ENCODE measurements at regions not wholly inside any gene's neighbourhood (a gene's known extent, or its start where the extent isn't known, plus 50 kb on each side); places are given as distances from the start of the nearest gene placed in this dataset.

DNA sequence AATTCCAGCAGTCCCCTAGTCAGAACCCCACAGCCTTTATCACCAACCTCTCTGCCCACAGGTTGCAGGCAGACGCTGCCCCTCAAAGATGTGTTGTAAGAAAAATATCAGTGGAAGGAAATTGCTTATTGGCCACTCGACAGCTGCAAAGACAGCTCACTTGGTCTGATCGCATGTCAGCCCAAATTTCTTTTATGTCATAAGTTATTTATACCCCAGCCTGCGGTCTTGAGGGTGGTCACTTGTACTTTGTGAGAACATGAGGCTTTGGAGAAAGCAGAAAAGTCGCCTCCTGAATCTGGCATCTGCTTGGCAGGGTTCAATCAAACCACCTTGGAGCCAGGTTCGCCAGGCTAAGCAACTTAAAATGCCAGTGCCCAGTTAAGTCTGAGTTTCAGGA lies 236.5 kb upstream of the CDH4 start:
- in situ Hi-C loops (cut with MboI; ENCODE audit: low sequenced_read_pairs): no loop called here
- DNase-seq (ENCODE audit: low spot score in 2 of 2): no peak
- Histone ChIP-seq H3K36me3 (replicated peaks) (no peaks in the 10 kb centered on the region), H3K27me3 (ENCODE audit: low read depth) (no peaks in the 10 kb centered on the region), H3K4me1 (no peaks in the 10 kb centered on the region), H3K4me3 (no peak overlapping the region), H3K9me3 (no peaks in the 10 kb centered on the region)

- no peaks in the 10 kb centered on the region for H3K36me3 ChIP-seq (replicated peaks)
- H3K4me3 ChIP-seq: no peak overlapping the region
- no peaks in the 10 kb centered on the region for H3K9me3 ChIP-seq
- in situ Hi-C loops (cut with MboI; ENCODE audit: low sequenced_read_pairs): no loop called here
- H3K4me1 ChIP-seq: no peaks in the 10 kb centered on the region
- DNase-seq (ENCODE audit: low spot score in 2 of 2): no peak
- H3K27me3 ChIP-seq (ENCODE audit: low read depth): no peaks in the 10 kb centered on the region
These were observed 232.7 kb upstream of the CDH4 start for GRCh38 chr20:61019322-61019721.

DNA sequence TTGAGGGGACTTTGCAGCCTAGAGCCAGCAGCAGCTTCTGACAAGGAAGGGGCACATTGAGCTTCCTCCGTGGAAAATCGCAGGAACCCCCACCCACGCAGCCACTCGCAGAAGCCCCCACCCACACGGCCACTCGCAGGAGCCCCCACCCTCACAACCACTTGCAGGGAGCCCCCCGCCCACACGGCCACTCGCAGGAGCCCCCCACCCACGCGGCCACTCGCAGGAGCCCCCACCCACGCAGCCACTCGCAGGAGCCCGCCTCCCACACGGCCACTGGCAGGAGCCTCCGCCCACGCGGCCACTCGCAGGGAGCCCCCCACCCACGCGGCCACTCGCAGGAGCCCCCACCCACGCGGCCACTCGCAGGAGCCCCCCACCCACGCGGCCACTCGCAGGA lies 228.4 kb upstream of the CDH4 start:
- Histone ChIP-seq H3K4me1 (no peaks in the 10 kb centered on the region), H3K9me3 (no peaks in the 10 kb centered on the region), H3K4me3 (no peak overlapping the region), H3K27me3 (ENCODE audit: low read depth) (no peaks in the 10 kb centered on the region), H3K36me3 (replicated peaks) (no peaks in the 10 kb centered on the region)
- no peak for DNase-seq (ENCODE audit: low spot score in 2 of 2)
- in situ Hi-C loops (cut with MboI; ENCODE audit: low sequenced_read_pairs): no loop called here

DNA sequence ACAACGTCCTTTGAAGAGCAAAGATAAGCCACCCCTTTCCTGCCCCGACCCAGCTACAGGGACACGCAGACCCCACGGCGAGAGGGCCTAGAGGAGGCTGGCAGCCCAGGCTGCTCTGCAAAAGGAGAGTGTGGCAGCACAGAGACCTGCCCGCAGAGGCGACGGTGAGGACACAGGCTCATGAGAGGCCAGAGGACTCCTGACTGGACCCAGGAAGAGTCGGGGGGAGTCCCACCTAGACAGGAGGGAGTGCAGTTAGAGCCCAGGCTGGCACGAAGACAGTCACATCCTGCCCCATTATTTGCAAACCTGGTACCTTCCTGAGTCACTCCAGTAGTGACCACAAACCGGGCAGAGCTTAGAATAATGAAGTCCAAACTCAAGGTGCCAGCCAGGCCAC lies 227.7 kb upstream of the CDH4 start:
- Histone ChIP-seq H3K36me3 (replicated peaks) (no peaks in the 10 kb centered on the region), H3K9me3 (no peaks in the 10 kb centered on the region), H3K4me1 (no peaks in the 10 kb centered on the region), H3K4me3 (no peak overlapping the region), H3K27me3 (ENCODE audit: low read depth) (no peaks in the 10 kb centered on the region)
- in situ Hi-C loops (cut with MboI; ENCODE audit: low sequenced_read_pairs): no loop called here
- DNase-seq (ENCODE audit: low spot score in 2 of 2): no peak

- in situ Hi-C loops (cut with MboI; ENCODE audit: low sequenced_read_pairs): no loop called here
- H3K4me3 ChIP-seq: no peak overlapping the region
- H3K36me3 ChIP-seq (replicated peaks): no peaks in the 10 kb centered on the region
- no peaks in the 10 kb centered on the region for H3K4me1 ChIP-seq
- no peaks in the 10 kb centered on the region for H3K9me3 ChIP-seq
- H3K27me3 ChIP-seq (ENCODE audit: low read depth): no peaks in the 10 kb centered on the region
- DNase-seq (ENCODE audit: low spot score in 2 of 2): no peak
These were observed 226.5 kb upstream of the CDH4 start for GRCh38 chr20:61025536-61025935.

GRCh38 chr20:61026173-61026572 lies 225.9 kb upstream of the CDH4 start:
- in situ Hi-C loops (cut with MboI; ENCODE audit: low sequenced_read_pairs): no loop called here
- Histone ChIP-seq H3K4me3 (no peak overlapping the region), H3K36me3 (replicated peaks) (no peaks in the 10 kb centered on the region), H3K4me1 (no peaks in the 10 kb centered on the region), H3K9me3 (no peaks in the 10 kb centered on the region), H3K27me3 (ENCODE audit: low read depth) (no peaks in the 10 kb centered on the region)
- DNase-seq (ENCODE audit: low spot score in 2 of 2): no peak

- no peaks in the 10 kb centered on the region for H3K4me1 ChIP-seq
- H3K36me3 ChIP-seq (replicated peaks): no peaks in the 10 kb centered on the region
- no peak overlapping the region for H3K4me3 ChIP-seq
- H3K27me3 ChIP-seq (ENCODE audit: low read depth): no peaks in the 10 kb centered on the region
- no peaks in the 10 kb centered on the region for H3K9me3 ChIP-seq
- in situ Hi-C loops (cut with MboI; ENCODE audit: low sequenced_read_pairs): no loop called here
- no peak for DNase-seq (ENCODE audit: low spot score in 2 of 2)
These were observed 225.3 kb upstream of the CDH4 start for GRCh38 chr20:61026731-61027130.

DNA sequence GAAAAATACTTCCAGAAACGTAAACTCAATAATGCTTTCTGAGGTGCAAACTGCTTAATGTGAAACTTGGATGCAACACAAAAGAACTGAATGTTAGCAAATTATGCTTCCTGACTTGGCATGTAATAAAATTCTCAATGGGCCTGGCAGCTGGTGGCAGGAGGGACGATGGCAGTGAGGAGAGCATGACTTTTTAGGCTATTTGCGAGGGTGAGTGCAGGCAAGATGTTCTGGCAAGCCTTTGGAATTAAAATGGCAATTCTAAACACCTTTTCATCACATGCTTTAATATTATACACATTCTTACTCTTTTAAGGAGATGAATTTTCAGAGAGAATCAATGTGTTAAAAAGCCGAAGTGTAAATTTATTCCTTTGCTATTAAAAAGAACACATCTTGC lies 224.8 kb upstream of the CDH4 start:
- no peaks in the 10 kb centered on the region for H3K36me3 ChIP-seq (replicated peaks)
- in situ Hi-C loops (cut with MboI; ENCODE audit: low sequenced_read_pairs): no loop called here
- H3K4me3 ChIP-seq: no peak overlapping the region
- H3K9me3 ChIP-seq: no peaks in the 10 kb centered on the region
- DNase-seq (ENCODE audit: low spot score in 2 of 2): no peak
- no peaks in the 10 kb centered on the region for H3K4me1 ChIP-seq
- H3K27me3 ChIP-seq (ENCODE audit: low read depth): no peaks in the 10 kb centered on the region

GRCh38 chr20:61030130-61030529 lies 221.9 kb upstream of the CDH4 start:
- Histone ChIP-seq H3K27me3 (ENCODE audit: low read depth) (no peaks in the 10 kb centered on the region), H3K36me3 (replicated peaks) (no peaks in the 10 kb centered on the region), H3K9me3 (no peaks in the 10 kb centered on the region), H3K4me3 (no peak overlapping the region), H3K4me1 (no peaks in the 10 kb centered on the region)
- DNase-seq (ENCODE audit: low spot score in 2 of 2): no peak
- in situ Hi-C loops (cut with MboI; ENCODE audit: low sequenced_read_pairs): no loop called here

GRCh38 chr20:61031101-61031830 lies 220.8 kb upstream of the CDH4 start:
- Histone ChIP-seq H3K4me3 (no peak overlapping the region), H3K27me3 (ENCODE audit: low read depth) (no peaks in the 10 kb centered on the region), H3K36me3 (replicated peaks) (no peaks in the 10 kb centered on the region), H3K9me3 (no peaks in the 10 kb centered on the region), H3K4me1 (no peaks in the 10 kb centered on the region)
- no peak for DNase-seq (ENCODE audit: low spot score in 2 of 2)
- in situ Hi-C loops (cut with MboI; ENCODE audit: low sequenced_read_pairs): no loop called here

DNA sequence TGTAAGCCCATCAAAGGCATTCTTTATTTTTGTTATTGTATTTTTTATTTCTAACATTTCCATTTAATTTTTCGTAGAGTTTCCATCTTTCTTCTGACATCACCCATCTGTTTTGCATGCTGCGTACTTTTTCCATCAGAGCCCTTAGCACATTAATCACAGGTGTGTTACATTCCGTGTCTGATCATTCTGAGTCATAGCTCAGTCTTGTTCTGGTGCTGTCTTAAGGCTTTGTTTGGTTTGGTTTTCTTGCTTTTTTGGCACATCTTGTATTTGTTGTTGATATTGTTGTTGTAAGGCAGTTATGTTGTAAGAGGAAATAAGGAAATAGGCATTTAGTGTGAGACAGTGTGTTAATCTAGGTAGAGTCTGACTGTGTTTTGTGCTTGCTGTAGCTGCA lies 214.6 kb upstream of the CDH4 start:
- Histone ChIP-seq H3K9me3 (no peaks in the 10 kb centered on the region), H3K36me3 (replicated peaks) (no peaks in the 10 kb centered on the region), H3K27me3 (ENCODE audit: low read depth) (no peaks in the 10 kb centered on the region), H3K4me1 (no peaks in the 10 kb centered on the region), H3K4me3 (no peak overlapping the region)
- DNase-seq (ENCODE audit: low spot score in 2 of 2): no peak
- in situ Hi-C loops (cut with MboI; ENCODE audit: low sequenced_read_pairs): no loop called here

DNA sequence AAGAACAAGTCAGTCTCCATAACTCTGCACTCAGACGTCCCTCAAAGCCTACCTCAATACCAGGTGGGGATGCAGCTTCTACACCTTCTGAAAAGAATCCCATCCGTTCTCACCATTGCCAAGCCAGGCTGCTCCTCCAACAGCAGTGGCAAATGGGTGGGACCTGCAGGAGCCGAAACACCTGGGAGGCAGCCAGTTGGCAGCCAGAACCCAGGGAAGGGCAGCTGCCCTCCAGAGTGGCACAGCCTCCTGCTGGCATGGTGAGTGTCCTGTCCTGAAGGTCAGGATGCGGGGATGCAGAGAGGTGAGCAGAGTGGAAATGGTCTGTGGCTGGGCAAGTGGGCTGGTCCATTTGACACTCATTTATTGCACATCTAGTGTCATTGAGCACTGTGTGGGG lies 210.6 kb upstream of the CDH4 start:
- H3K4me3 ChIP-seq: no peak overlapping the region
- H3K36me3 ChIP-seq (replicated peaks): no peaks in the 10 kb centered on the region
- no peaks in the 10 kb centered on the region for H3K9me3 ChIP-seq
- in situ Hi-C loops (cut with MboI; ENCODE audit: low sequenced_read_pairs): no loop called here
- H3K4me1 ChIP-seq: no peaks in the 10 kb centered on the region
- no peaks in the 10 kb centered on the region for H3K27me3 ChIP-seq (ENCODE audit: low read depth)
- no peak for DNase-seq (ENCODE audit: low spot score in 2 of 2)

DNA sequence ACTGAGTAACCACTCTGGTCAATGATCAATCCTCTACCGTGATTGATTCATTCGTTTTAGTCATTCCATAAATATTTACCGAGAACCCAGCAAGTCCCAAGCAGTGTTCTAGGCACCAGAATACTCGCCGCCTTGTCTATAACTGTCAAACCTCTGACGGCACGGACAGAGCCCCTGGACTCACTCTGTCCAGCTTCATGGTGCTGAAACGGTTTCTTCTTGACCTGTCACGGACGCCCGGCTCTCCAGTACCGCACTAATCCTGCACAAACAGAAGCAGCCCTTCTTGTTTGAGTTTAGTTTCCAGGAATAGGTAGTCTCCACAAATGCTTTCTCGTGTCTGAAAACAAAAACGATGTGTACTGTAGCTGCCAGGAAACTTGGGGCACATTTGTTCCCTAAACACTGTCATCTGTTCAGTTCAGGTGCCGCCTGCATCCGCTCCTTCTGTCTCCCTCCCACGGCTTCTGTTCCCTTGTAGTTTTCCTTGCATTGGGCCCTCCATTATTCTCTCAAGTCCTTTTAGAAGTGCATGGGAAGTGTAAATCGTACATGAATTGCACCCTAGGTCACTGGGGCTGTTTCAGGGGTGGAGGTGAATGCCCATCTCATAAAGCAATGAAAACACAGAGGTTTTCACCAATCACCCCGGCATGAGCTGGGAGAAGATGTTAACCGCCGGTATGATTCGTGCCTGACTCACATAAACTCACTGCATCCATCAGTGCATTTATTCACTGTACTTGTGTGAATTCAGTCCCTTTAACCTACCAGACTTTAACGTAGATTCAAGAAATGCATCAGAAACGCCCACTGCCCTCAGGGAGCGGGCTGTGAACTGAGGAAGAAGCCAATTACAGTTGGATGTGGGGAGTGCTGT lies 209.3 kb upstream of the CDH4 start:
- H3K9me3 ChIP-seq: no peaks in the 10 kb centered on the region
- no peaks in the 10 kb centered on the region for H3K36me3 ChIP-seq (replicated peaks)
- H3K27me3 ChIP-seq (ENCODE audit: low read depth): no peaks in the 10 kb centered on the region
- H3K4me1 ChIP-seq: no peaks in the 10 kb centered on the region
- in situ Hi-C loops (cut with MboI; ENCODE audit: low sequenced_read_pairs): no loop called here
- no peak for DNase-seq (ENCODE audit: low spot score in 2 of 2)
- no peak overlapping the region for H3K4me3 ChIP-seq

GRCh38 chr20:61043681-61044080 lies 208.4 kb upstream of the CDH4 start:
- no peaks in the 10 kb centered on the region for H3K27me3 ChIP-seq (ENCODE audit: low read depth)

More at GRCh38 chr20:61043681-61044080, 208.4 kb upstream of the CDH4 start:
- DNase-seq (ENCODE audit: low spot score in 2 of 2): no peak
- Histone ChIP-seq H3K36me3 (replicated peaks) (no peaks in the 10 kb centered on the region), H3K4me1 (no peaks in the 10 kb centered on the region), H3K4me3 (no peak overlapping the region), H3K9me3 (no peaks in the 10 kb centered on the region; the same call in 1 of the 2 replicates)
- in situ Hi-C loops (cut with MboI; ENCODE audit: low sequenced_read_pairs): no loop called here
